HCT116 (cell line): ENCODE measurements at regions not wholly inside any gene's neighbourhood (a gene's known extent, or its start where the extent isn't known, plus 50 kb on each side); places are given as distances from the start of the nearest gene placed in this dataset.

ENCODE experiments used
- ATAC-seq: fragments of 200-7000 bp; cut with Tn5 transposase; 2 replicates; pipeline ENCODE4 v1.9.1; 2020; ENCODE audit warnings: mild to moderate bottlenecking, moderate library complexity
- BruUV-seq: library from RNA; stranded (reverse); fragments of 400-500 nt; replicated peaks from 2 replicates; lab custom pipeline; 2021; lab: Mats Ljungman, UMichigan
- CTCF ChIA-PET: fragments of 300-600 bp; sonication (Branson Sonifier 250); formaldehyde crosslinking; loops from one replicate; lab custom pipeline; 2021; ENCODE audit warnings: antibody characterized with exemption; lab: Charles Lee
- POLR2A ChIA-PET: fragments of 300-600, 350-600 bp; sonication (Branson Sonifier 250); formaldehyde crosslinking; loops from one replicate; lab custom pipeline; 2021; ENCODE audit warnings: antibody characterized with exemption; lab: Charles Lee
- RAD21 ChIA-PET, 2 experiments: fragments of 300-600 bp; sonication (Branson Sonifier 250); formaldehyde crosslinking; loops; one replicate each; lab custom pipeline; 2023; ENCODE audit warnings: low total read pairs in 2 of 2; ENCODE audit not compliant: uncharacterized antibody in 2 of 2, unreplicated experiment in 2 of 2, low non-redundant PET in 1 of 2; lab: Charles Lee
- DNase-seq: peaks from one replicate; pipeline ENCODE4 v3.0.0-alpha.2; 2010; ENCODE audit warnings: low read depth, low spot score
- H2AFZ ChIP-seq: fragments of 200-600 bp; shearing (Covaris generic), sonication (generic); 2 replicates; pipeline ENCODE4 v1.6.1; 2017; ENCODE audit warnings: low read depth, mixed run types, mixed read lengths, antibody characterized with exemption, low read length; ENCODE audit not compliant: poor library complexity, severe bottlenecking
- H3K27ac ChIP-seq: 2 replicates; pipeline ENCODE4 v1.5.1; 2012; ENCODE audit warnings: low read depth, low read length
- H3K27me3 ChIP-seq: fragments of 200-600 bp; sonication (generic); 2 replicates; pipeline ENCODE4 v1.6.1; 2016; ENCODE audit warnings: mixed run types, low read length, mixed read lengths; ENCODE audit not compliant: insufficient read depth
- H3K36me3 ChIP-seq, 2 experiments: fragments of 200-500 bp in 1 of 2; fragments of 200-600 bp in 1 of 2; sonication (Bioruptor generic) in 1 of 2; sonication (generic) in 1 of 2; 2 replicates each; pipeline versions ENCODE4 v1.5.1 to v1.6.1; 2014 to 2016; ENCODE audit warnings: low read length in 2 of 2, inconsistent platforms in 1 of 2, mixed read lengths in 1 of 2, mixed run types in 1 of 2; ENCODE audit not compliant: insufficient read depth in 2 of 2, control insufficient read depth in 1 of 2
- H3K4me1 ChIP-seq, 2 experiments: fragments of 200-600 bp in 1 of 2; sonication (generic) in 1 of 2; 2 replicates each; pipeline versions ENCODE4 v1.5.1 to v1.6.1; 2012 to 2017; ENCODE audit warnings: low read length in 2 of 2, inconsistent platforms in 1 of 2, mild to moderate bottlenecking in 1 of 2, mixed read lengths in 1 of 2, mixed run types in 1 of 2, moderate library complexity in 1 of 2; ENCODE audit not compliant: insufficient read depth in 2 of 2, control insufficient read depth in 1 of 2
- H3K4me2 ChIP-seq: fragments of 200-600 bp; sonication (generic); 2 replicates; pipeline ENCODE4 v1.6.1; 2017; ENCODE audit warnings: mixed run types, low read length, mixed read lengths
- H3K4me3 ChIP-seq, 2 experiments: fragments of 200-600 bp in 1 of 2; sonication (generic) in 1 of 2; replicated peaks in 1 of 2; 2 replicates each; pipeline ENCODE4 v1.5.1; 2011 to 2016; ENCODE audit warnings: low read length in 2 of 2, control low read depth in 1 of 2, low read depth in 1 of 2, mild to moderate bottlenecking in 1 of 2, mixed read lengths in 1 of 2, mixed run types in 1 of 2
- H3K79me2 ChIP-seq: fragments of 200-600 bp; sonication (generic); 2 replicates; pipeline ENCODE4 v1.6.1; 2017; ENCODE audit warnings: mild to moderate bottlenecking, mixed run types, low read length, moderate library complexity, mixed read lengths; ENCODE audit not compliant: insufficient read depth
- H3K9ac ChIP-seq: fragments of 200-600 bp; sonication (generic); 2 replicates; pipeline ENCODE4 v1.6.1; 2016; ENCODE audit warnings: low read length, mixed read lengths
- H3K9me2 ChIP-seq: fragments of 200-600 bp; sonication (generic), shearing (Covaris generic); 2 replicates; pipeline ENCODE4 v1.6.1; 2017; ENCODE audit warnings: mixed run types, mild to moderate bottlenecking, moderate library complexity; ENCODE audit not compliant: insufficient read depth
- H3K9me3 ChIP-seq, 2 experiments: fragments of 200-500 bp in 1 of 2; fragments of 200-600 bp in 1 of 2; sonication (Bioruptor generic) in 1 of 2; sonication (generic) in 1 of 2; 2 replicates each; pipeline ENCODE4 v1.6.1; 2014 to 2017; ENCODE audit warnings: low read length in 2 of 2, mixed read lengths in 2 of 2, inconsistent platforms in 1 of 2, low read depth in 1 of 2, mild to moderate bottlenecking in 1 of 2, mixed run types in 1 of 2, moderate library complexity in 1 of 2; ENCODE audit not compliant: control insufficient read depth in 1 of 2, insufficient read depth in 1 of 2
- H4K20me1 ChIP-seq: fragments of 200-600 bp; sonication (generic), shearing (Covaris generic); 2 replicates; pipeline ENCODE4 v1.6.1; 2017; ENCODE audit warnings: mixed run types, mild to moderate bottlenecking, moderate library complexity; ENCODE audit not compliant: insufficient read depth
- EZH2 ChIP-seq: fragments of 200-600 bp; sonication (generic); IDR thresholded peaks from 2 replicates; pipeline ENCODE4 v1.6.1; 2017; ENCODE audit warnings: antibody characterized with exemption, mixed run types
- JUND ChIP-seq: IDR thresholded peaks from 2 replicates; pipeline ENCODE4 v1.6.1; 2012
- SIN3A ChIP-seq: IDR thresholded peaks from 2 replicates; pipeline ENCODE4 v1.6.1; 2012; ENCODE audit warnings: low read depth
- SP1 ChIP-seq: IDR thresholded peaks from 2 replicates; pipeline ENCODE4 v1.6.1; 2012; ENCODE audit warnings: low read depth
- SRF ChIP-seq: IDR thresholded peaks from 2 replicates; pipeline ENCODE4 v1.6.1; 2012; ENCODE audit warnings: low read depth
- TCF7L2 ChIP-seq: IDR thresholded peaks from 2 replicates; pipeline ENCODE4 v1.7.0; 2011; ENCODE audit warnings: borderline replicate concordance, inconsistent platforms; ENCODE audit not compliant: insufficient read depth, insufficient read length; ENCODE audit errors: extremely low read depth
- YY1 ChIP-seq: IDR thresholded peaks from 2 replicates; pipeline ENCODE4 v1.6.1; 2011; ENCODE audit warnings: low read length, low read depth, moderate library complexity, mild to moderate bottlenecking; ENCODE audit not compliant: insufficient replicate concordance; ENCODE audit errors: extremely low read depth
- ZFX ChIP-seq: fragments of 450-650 bp; IDR thresholded peaks from 2 replicates; pipeline ENCODE4 v1.6.1; 2017
- ZNF274 ChIP-seq: fragments of 200-500 bp; sonication (Bioruptor generic); IDR thresholded peaks from 2 replicates; pipeline ENCODE4 v1.6.1; 2014; ENCODE audit warnings: mild to moderate bottlenecking, low read depth, low read length, inconsistent platforms
- intact Hi-C: fragments of 100-400 bp; cut with micrococcal nuclease; formaldehyde crosslinking; loops from 2 replicates; pipeline ENCODE4 v1.10.0; 2022
- TF ChIP-seq, protein P1 (sequence below): IDR thresholded peaks from 2 replicates; pipeline ENCODE4 v1.6.1; 2012
- TF ChIP-seq, protein P2 (sequence below), 3 experiments: fragments of 200-600 bp in 1 of 3; sonication (generic) in 1 of 3; IDR thresholded peaks in 2 of 3; conservative IDR thresholded peaks in 1 of 3; 2 replicates each; pipeline ENCODE4 v1.5.1; 2012 to 2017; ENCODE audit warnings: low read depth in 2 of 3, low read length in 2 of 3, antibody characterized with exemption in 1 of 3, borderline replicate concordance in 1 of 3, control low read depth in 1 of 3, mild to moderate bottlenecking in 1 of 3, mixed read lengths in 1 of 3, mixed run types in 1 of 3, moderate library complexity in 1 of 3; ENCODE audit not compliant: insufficient read depth in 1 of 3

DNA sequence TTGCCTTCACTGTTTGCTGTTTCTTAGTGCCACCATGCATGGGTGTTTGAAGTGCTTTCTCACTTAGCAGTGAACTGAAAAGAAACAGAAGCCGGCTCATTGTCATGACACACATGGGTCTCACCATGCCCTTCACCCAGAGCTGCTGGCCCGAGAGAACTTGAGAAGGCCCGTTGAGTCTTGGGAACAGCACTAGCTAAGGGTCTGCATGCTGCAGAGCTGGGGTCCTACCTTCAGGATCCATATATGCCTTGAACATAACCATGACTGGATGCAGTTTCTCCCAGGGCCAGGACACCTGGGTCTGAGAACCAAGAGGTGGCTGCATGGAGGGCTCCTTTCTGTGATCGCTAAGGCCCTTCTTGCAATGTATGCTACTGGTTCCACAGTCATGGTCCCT, 245.5 kb upstream of the HS6ST1 start:
- Histone ChIP-seq H3K79me2 (no peaks in the 10 kb centered on the region), H3K9me3 (no peaks in the 10 kb centered on the region), H3K4me3 (no peak overlapping the region), H3K9ac (no peak overlapping the region), H2AFZ (no peak overlapping the region), H3K4me1 (no peaks in the 10 kb centered on the region), H3K4me2 (no peak overlapping the region), H3K27me3 (no peaks in the 10 kb centered on the region), H4K20me1 (no peaks in the 10 kb centered on the region), H3K36me3 (no peaks in the 10 kb centered on the region), H3K27ac (no peak overlapping the region), H3K9me2 (no peaks in the 10 kb centered on the region)
- no peak for TF ChIP-seq ZNF274
- TF ChIP-seq TCF7L2: no peak
- TF ChIP-seq EZH2: no peak
- no peak for TF ChIP-seq JUND
- TF ChIP-seq, protein P1, sequence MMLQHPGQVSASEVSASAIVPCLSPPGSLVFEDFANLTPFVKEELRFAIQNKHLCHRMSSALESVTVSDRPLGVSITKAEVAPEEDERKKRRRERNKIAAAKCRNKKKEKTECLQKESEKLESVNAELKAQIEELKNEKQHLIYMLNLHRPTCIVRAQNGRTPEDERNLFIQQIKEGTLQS: no peak
- no peak for TF ChIP-seq SP1
- TF ChIP-seq SRF: no peak
- TF ChIP-seq YY1: no peak
- no peak for TF ChIP-seq SIN3A
- TF ChIP-seq, protein P2, sequence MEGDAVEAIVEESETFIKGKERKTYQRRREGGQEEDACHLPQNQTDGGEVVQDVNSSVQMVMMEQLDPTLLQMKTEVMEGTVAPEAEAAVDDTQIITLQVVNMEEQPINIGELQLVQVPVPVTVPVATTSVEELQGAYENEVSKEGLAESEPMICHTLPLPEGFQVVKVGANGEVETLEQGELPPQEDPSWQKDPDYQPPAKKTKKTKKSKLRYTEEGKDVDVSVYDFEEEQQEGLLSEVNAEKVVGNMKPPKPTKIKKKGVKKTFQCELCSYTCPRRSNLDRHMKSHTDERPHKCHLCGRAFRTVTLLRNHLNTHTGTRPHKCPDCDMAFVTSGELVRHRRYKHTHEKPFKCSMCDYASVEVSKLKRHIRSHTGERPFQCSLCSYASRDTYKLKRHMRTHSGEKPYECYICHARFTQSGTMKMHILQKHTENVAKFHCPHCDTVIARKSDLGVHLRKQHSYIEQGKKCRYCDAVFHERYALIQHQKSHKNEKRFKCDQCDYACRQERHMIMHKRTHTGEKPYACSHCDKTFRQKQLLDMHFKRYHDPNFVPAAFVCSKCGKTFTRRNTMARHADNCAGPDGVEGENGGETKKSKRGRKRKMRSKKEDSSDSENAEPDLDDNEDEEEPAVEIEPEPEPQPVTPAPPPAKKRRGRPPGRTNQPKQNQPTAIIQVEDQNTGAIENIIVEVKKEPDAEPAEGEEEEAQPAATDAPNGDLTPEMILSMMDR (IDR thresholded peaks at IDR 0.05 in 2 of 3, conservative IDR thresholded peaks at IDR 0.05 in 1 of 3; ENCODE audit: borderline replicate concordance in 1 of 3, insufficient read depth in 1 of 3, low read depth in 2 of 3, low read length in 2 of 3): no peak
- TF ChIP-seq ZFX: no peak
- ChIA-PET CTCF (no interaction called here), RAD21 (no interaction called here), POLR2A (no interaction called here)
- ATAC-seq (no peak), DNase-seq (no peak)
- intact Hi-C loops: no loop called here
- BruUV-seq: no TSS peak
